ENCODE measurements at regions not wholly inside any gene's neighbourhood (a gene's known extent, or its start where the extent isn't known, plus 50 kb on each side); places are given as distances from the start of the nearest gene placed in this dataset.

- no peak for TF ChIP-seq CTCF (IDR thresholded peaks at IDR 0.05; ENCODE audit: unreplicated experiment)
- no peaks in the 10 kb centered on the region for H3K36me3 Mint-ChIP-seq (ENCODE audit: low read depth, unreplicated experiment)
Observed at GRCh38 chr13:37457612-37458011, 141.0 kb downstream of the POSTN start.

GRCh38 chr13:37456506-37456905 lies 142.1 kb downstream of the POSTN start:
- Mint-ChIP-seq H3K27ac (ENCODE audit: unreplicated experiment) (no peak overlapping the region), H3K36me3 (ENCODE audit: low read depth, unreplicated experiment) (no peaks in the 10 kb centered on the region), H3K27me3 (ENCODE audit: unreplicated experiment) (peaks cover 2% of the 10 kb centered on the region), H3K4me1 (ENCODE audit: unreplicated experiment) (no peaks in the 10 kb centered on the region), H3K9me3 (ENCODE audit: unreplicated experiment) (no peaks in the 10 kb centered on the region), H3K4me3 (ENCODE audit: unreplicated experiment) (no peak overlapping the region)
- no peak for DNase-seq (ENCODE audit: low spot score)
- no peak for TF ChIP-seq CTCF (IDR thresholded peaks at IDR 0.05; ENCODE audit: unreplicated experiment)

More at GRCh38 chr13:37457612-37458011, 141.0 kb downstream of the POSTN start:
- no peak overlapping the region for H3K4me3 Mint-ChIP-seq (ENCODE audit: unreplicated experiment)
- no peak for DNase-seq (ENCODE audit: low spot score)
- no peaks in the 10 kb centered on the region for H3K9me3 Mint-ChIP-seq (ENCODE audit: unreplicated experiment)
- no peaks in the 10 kb centered on the region for H3K4me1 Mint-ChIP-seq (ENCODE audit: unreplicated experiment)
- H3K27ac Mint-ChIP-seq (ENCODE audit: unreplicated experiment) = no peak overlapping the region
- H3K27me3 Mint-ChIP-seq (ENCODE audit: unreplicated experiment) = peaks cover 2% of the 10 kb centered on the region

GRCh38 chr13:37456041-37456440 lies 142.5 kb downstream of the POSTN start:
- Mint-ChIP-seq H3K27ac (ENCODE audit: unreplicated experiment) (no peak overlapping the region), H3K36me3 (ENCODE audit: low read depth, unreplicated experiment) (no peaks in the 10 kb centered on the region), H3K4me3 (ENCODE audit: unreplicated experiment) (no peak overlapping the region), H3K4me1 (ENCODE audit: unreplicated experiment) (no peaks in the 10 kb centered on the region), H3K9me3 (ENCODE audit: unreplicated experiment) (no peaks in the 10 kb centered on the region), H3K27me3 (ENCODE audit: unreplicated experiment) (peaks cover 2% of the 10 kb centered on the region)
- TF ChIP-seq CTCF (IDR thresholded peaks at IDR 0.05; ENCODE audit: unreplicated experiment) = no peak
- no peak for DNase-seq (ENCODE audit: low spot score)

- Mint-ChIP-seq H3K27me3 (ENCODE audit: unreplicated experiment) (peaks cover 2% of the 10 kb centered on the region), H3K4me3 (ENCODE audit: unreplicated experiment) (no peak overlapping the region), H3K4me1 (ENCODE audit: unreplicated experiment) (no peaks in the 10 kb centered on the region), H3K9me3 (ENCODE audit: unreplicated experiment) (no peaks in the 10 kb centered on the region), H3K36me3 (ENCODE audit: low read depth, unreplicated experiment) (no peaks in the 10 kb centered on the region), H3K27ac (ENCODE audit: unreplicated experiment) (no peak overlapping the region)
- no peak for DNase-seq (ENCODE audit: low spot score)
- TF ChIP-seq CTCF (IDR thresholded peaks at IDR 0.05; ENCODE audit: unreplicated experiment) = no peak
Observed at GRCh38 chr13:37453246-37453645, 145.3 kb downstream of the POSTN start.

- Mint-ChIP-seq H3K27me3 (ENCODE audit: unreplicated experiment) (peaks cover 2% of the 10 kb centered on the region), H3K27ac (ENCODE audit: unreplicated experiment) (no peak overlapping the region), H3K36me3 (ENCODE audit: low read depth, unreplicated experiment) (no peaks in the 10 kb centered on the region), H3K4me3 (ENCODE audit: unreplicated experiment) (no peak overlapping the region), H3K9me3 (ENCODE audit: unreplicated experiment) (no peaks in the 10 kb centered on the region), H3K4me1 (ENCODE audit: unreplicated experiment) (no peaks in the 10 kb centered on the region)
- DNase-seq (ENCODE audit: low spot score) = no peak
- no peak for TF ChIP-seq CTCF (IDR thresholded peaks at IDR 0.05; ENCODE audit: unreplicated experiment)
Observed at GRCh38 chr13:37450276-37450675, 148.3 kb downstream of the POSTN start.

Measured in endothelial cell (in vitro differentiated cells).